ENCODE measurements at regions not wholly inside any gene's neighbourhood (a gene's known extent, or its start where the extent isn't known, plus 50 kb on each side); places are given as distances from the start of the nearest gene placed in this dataset.
"Not testable (repeated sequence)": the region's sequence is repeated elsewhere in the genome, so short reads cannot be mapped to it uniquely, and the experiment has no call there.

DNA sequence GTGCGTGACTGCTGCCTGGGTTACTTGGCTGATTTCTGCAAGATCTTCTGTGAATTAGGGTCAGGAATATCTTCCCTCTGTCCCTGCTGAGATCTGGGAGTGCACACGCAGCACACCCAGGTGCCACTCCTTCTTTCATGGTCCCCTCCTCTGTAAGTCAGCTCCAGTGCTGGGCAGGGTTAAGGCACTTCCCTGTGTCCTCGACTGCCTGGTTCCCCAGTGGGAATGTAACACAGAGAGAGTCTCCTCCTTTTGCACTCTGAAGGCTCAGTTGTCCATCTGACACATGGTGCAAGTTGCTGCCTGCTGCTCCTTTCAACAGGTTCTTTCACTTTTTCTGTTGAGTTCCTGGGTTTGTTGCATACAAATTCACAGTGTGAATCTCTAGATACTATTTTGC, 421.2 kb upstream of the NDN start:
- not testable (repeated sequence) for H3K27ac Mint-ChIP-seq; H3K4me3 Mint-ChIP-seq (ENCODE audit: low read depth); H3K4me1 Mint-ChIP-seq (ENCODE audit: low read depth); H3K36me3 Mint-ChIP-seq (ENCODE audit: insufficient read depth); DNase-seq (ENCODE audit: low spot score, unreplicated experiment); H3K27me3 Mint-ChIP-seq
- peaks cover 11% of the 10 kb centered on the region for H3K9me3 Mint-ChIP-seq (ENCODE audit: low read depth)

- not testable (repeated sequence) for H3K36me3 Mint-ChIP-seq (ENCODE audit: insufficient read depth); H3K4me3 Mint-ChIP-seq (ENCODE audit: low read depth); DNase-seq (ENCODE audit: low spot score, unreplicated experiment); H3K27ac Mint-ChIP-seq; H3K27me3 Mint-ChIP-seq; H3K4me1 Mint-ChIP-seq (ENCODE audit: low read depth)
- peaks cover 10% of the 10 kb centered on the region for H3K9me3 Mint-ChIP-seq (ENCODE audit: low read depth)
These were observed 452.5 kb upstream of the NDN start for GRCh38 chr15:24139622-24140021.

DNA sequence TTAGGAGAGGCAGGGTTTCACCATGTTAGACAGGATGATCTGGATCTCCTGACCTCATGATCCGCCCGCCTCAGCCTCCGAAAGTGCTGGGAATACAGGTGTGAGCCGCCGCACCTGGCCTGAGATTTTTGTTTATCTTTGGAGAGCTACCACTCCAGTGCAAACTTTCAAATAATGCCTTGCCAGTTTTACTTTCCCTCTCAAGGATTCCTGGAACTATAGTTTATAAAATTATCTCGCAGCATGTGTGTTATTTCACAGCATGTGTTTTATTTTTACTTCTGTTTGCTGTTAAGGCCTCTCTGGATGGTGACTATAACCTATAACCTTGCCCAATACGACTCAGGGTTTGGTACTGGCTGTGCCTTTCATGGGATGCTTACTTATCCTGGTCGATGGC, 458.0 kb upstream of the NDN start:
- not testable (repeated sequence) for H3K27ac Mint-ChIP-seq; DNase-seq (ENCODE audit: low spot score, unreplicated experiment); H3K4me3 Mint-ChIP-seq (ENCODE audit: low read depth); H3K4me1 Mint-ChIP-seq (ENCODE audit: low read depth); H3K36me3 Mint-ChIP-seq (ENCODE audit: insufficient read depth); H3K27me3 Mint-ChIP-seq
- peaks cover 21% of the 10 kb centered on the region for H3K9me3 Mint-ChIP-seq (ENCODE audit: low read depth)

DNA sequence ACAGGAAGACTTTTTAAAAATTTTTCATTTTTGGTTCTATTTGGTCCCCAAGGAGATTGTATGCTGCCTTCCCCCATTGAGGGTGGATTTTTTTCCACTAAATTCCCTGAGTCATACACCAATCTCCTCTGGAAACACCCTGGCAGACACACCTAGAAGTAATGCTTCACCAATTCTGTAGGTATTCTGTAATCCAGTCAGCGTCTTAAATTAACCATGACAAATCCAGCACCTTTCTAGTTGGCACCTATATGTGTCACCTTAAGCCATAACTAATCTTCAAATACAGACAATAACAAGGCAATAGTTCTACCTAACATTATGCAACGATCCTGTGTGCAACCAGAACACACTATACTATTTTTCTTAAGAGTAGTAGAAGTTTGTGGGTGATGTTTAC, 459.1 kb upstream of the NDN start:
- peaks cover 19% of the 10 kb centered on the region for H3K9me3 Mint-ChIP-seq (ENCODE audit: low read depth)
- H3K4me3 Mint-ChIP-seq (ENCODE audit: low read depth): no peak overlapping the region
- no peaks in the 10 kb centered on the region for H3K27me3 Mint-ChIP-seq
- H3K4me1 Mint-ChIP-seq (ENCODE audit: low read depth): no peaks in the 10 kb centered on the region
- no peak overlapping the region for H3K27ac Mint-ChIP-seq
- H3K36me3 Mint-ChIP-seq (ENCODE audit: insufficient read depth): no peaks in the 10 kb centered on the region
- TF ChIP-seq CTCF (IDR thresholded peaks at IDR 0.05; ENCODE audit: unreplicated experiment): no peak
- DNase-seq (ENCODE audit: low spot score, unreplicated experiment): no peak

DNA sequence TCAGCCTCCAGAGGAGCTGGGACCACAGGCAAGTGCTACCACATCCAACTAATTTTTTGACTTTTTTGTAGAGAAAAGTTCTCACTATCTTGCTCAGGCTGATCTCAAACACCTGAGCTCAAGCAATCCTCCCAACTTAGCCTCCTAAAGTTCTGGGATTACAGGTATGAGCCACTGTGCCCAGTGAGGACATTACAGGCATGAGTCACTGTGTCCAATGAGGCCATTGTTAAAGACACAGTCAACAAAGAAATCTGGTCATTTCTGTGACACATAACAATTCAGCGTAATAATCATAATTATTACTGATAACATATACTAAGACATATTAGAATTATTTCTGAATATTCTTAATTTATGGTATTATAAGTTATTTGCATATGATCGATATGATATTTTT, 463.4 kb upstream of the NDN start:
- DNase-seq (ENCODE audit: low spot score, unreplicated experiment): no peak
- no peak overlapping the region for H3K27ac Mint-ChIP-seq
- no peak for TF ChIP-seq CTCF (IDR thresholded peaks at IDR 0.05; ENCODE audit: unreplicated experiment)
- H3K4me1 Mint-ChIP-seq (ENCODE audit: low read depth): no peaks in the 10 kb centered on the region
- H3K27me3 Mint-ChIP-seq: no peaks in the 10 kb centered on the region
- peaks cover 2% of the 10 kb centered on the region for H3K36me3 Mint-ChIP-seq (ENCODE audit: insufficient read depth)
- H3K9me3 Mint-ChIP-seq (ENCODE audit: low read depth): peaks cover 31% of the 10 kb centered on the region
- H3K4me3 Mint-ChIP-seq (ENCODE audit: low read depth): no peak overlapping the region

DNA sequence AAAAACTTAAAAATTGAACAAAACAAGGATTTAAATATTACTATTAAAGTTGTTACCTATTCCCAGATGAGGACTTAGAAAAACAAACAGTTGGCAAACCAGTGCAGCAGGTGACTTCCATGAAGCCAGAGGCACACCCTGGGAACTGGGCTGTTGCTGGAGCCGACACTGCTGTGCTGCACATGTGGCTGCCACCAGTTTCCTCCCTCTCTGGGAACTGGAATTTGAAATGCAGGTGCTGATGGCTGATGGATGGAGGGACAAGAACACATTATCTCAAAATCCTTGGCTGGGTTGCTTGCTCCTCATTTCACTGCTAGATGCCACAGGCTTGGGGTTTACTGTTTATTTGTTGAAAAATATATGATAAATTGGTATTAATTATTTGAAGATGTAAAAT, 471.2 kb upstream of the NDN start:
- not testable (repeated sequence) for H3K4me1 Mint-ChIP-seq (ENCODE audit: low read depth); H3K4me3 Mint-ChIP-seq (ENCODE audit: low read depth); H3K27ac Mint-ChIP-seq; H3K36me3 Mint-ChIP-seq (ENCODE audit: insufficient read depth); DNase-seq (ENCODE audit: low spot score, unreplicated experiment); H3K27me3 Mint-ChIP-seq
- peaks cover 12% of the 10 kb centered on the region for H3K9me3 Mint-ChIP-seq (ENCODE audit: low read depth)

GRCh38 chr15:24165512-24165911, 478.4 kb upstream of the NDN start:
- not testable (repeated sequence) for DNase-seq (ENCODE audit: low spot score, unreplicated experiment); H3K36me3 Mint-ChIP-seq (ENCODE audit: insufficient read depth); H3K27ac Mint-ChIP-seq; H3K4me1 Mint-ChIP-seq (ENCODE audit: low read depth); H3K27me3 Mint-ChIP-seq; H3K9me3 Mint-ChIP-seq (ENCODE audit: low read depth); H3K4me3 Mint-ChIP-seq (ENCODE audit: low read depth)

- H3K27me3 Mint-ChIP-seq; DNase-seq (ENCODE audit: low spot score, unreplicated experiment); H3K4me1 Mint-ChIP-seq (ENCODE audit: low read depth); H3K4me3 Mint-ChIP-seq (ENCODE audit: low read depth); H3K36me3 Mint-ChIP-seq (ENCODE audit: insufficient read depth); H3K9me3 Mint-ChIP-seq (ENCODE audit: low read depth); H3K27ac Mint-ChIP-seq: not testable (repeated sequence)
These were observed 473.3 kb upstream of the NPAP1 start for GRCh38 chr15:24202297-24202696.

GRCh38 chr15:24211742-24212476, 463.7 kb upstream of the NPAP1 start:
- H3K27me3 Mint-ChIP-seq; H3K27ac Mint-ChIP-seq; DNase-seq (ENCODE audit: low spot score, unreplicated experiment); H3K4me3 Mint-ChIP-seq (ENCODE audit: low read depth); H3K36me3 Mint-ChIP-seq (ENCODE audit: insufficient read depth); H3K4me1 Mint-ChIP-seq (ENCODE audit: low read depth): not testable (repeated sequence)
- H3K9me3 Mint-ChIP-seq (ENCODE audit: low read depth): peaks cover 14% of the 10 kb centered on the region

Measured in progenitor cell of endocrine pancreas (in vitro differentiated cells).